ENCODE measurements at regions not wholly inside any gene's neighbourhood (a gene's known extent, or its start where the extent isn't known, plus 50 kb on each side); places are given as distances from the start of the nearest gene placed in this dataset.

DNA sequence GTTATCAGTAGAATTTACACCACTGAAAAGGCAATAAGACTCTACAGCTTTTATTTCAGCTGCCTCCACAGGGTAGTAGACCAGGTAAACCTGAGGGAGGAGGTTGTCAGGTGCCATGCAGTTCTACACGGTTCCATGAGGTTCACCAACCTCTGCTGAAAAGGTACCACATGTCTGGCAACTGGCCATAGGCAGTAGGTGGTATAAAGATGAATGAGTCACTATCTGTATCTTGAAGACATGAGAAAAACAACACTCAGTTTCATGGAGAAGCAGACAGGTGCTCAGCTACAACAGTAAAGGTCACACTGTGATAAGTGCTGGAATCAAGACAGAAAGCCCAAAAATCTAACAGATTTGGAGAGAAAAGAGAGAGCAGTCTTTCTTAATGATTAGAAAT lies 145.4 kb downstream of the PTGER3 start:
- Histone ChIP-seq H3K79me1 (ENCODE audit: low read depth, low read length) (no peaks in the 10 kb centered on the region), H2AK5ac (ENCODE audit: low read depth, low read length) (no peak overlapping the region), H3K18ac (ENCODE audit: low read length) (no peak overlapping the region), H3K27ac (replicated peaks; ENCODE audit: low read length) (no peak overlapping the region), H3K14ac (ENCODE audit: low read length) (no peak overlapping the region), H2BK15ac (ENCODE audit: low read length) (no peak overlapping the region), H3K4me3 (ENCODE audit: low read length in 2 of 2) (no peak overlapping the region), H3K4ac (ENCODE audit: low read length) (no peak overlapping the region), H3K9ac (ENCODE audit: low read depth, low read length, poor library complexity) (no peak overlapping the region), H2BK12ac (ENCODE audit: low read length) (no peak overlapping the region), H2AFZ (ENCODE audit: low read length) (no peak overlapping the region), H3K27me3 (ENCODE audit: control insufficient read depth in 3 of 3, insufficient read depth in 3 of 3, low read depth in 1 of 3, low read length in 3 of 3) (no peaks in the 10 kb centered on the region), H4K8ac (ENCODE audit: low read depth, low read length) (no peak overlapping the region), H4K91ac (ENCODE audit: low read depth, low read length, poor library complexity) (no peak overlapping the region), H3K4me2 (ENCODE audit: insufficient read depth, low read length, poor library complexity, severe bottlenecking) (no peak overlapping the region), H2BK120ac (ENCODE audit: low read depth, low read length) (no peak overlapping the region), H2BK5ac (ENCODE audit: low read length) (no peak overlapping the region), H3K23ac (ENCODE audit: low read depth, low read length, poor library complexity) (no peak overlapping the region), H3K4me1 (ENCODE audit: control insufficient read depth in 2 of 2, insufficient read depth in 1 of 2, low read depth in 1 of 2, low read length in 2 of 2) (peaks cover 0 to 2% of the 10 kb centered on the region in 2 donors), H3K36me3 (replicated peaks in 1 of 2; ENCODE audit: control insufficient read depth in 2 of 2, insufficient read depth in 2 of 2, low read length in 2 of 2) (no peaks in the 10 kb centered on the region), H3K9me3 (replicated peaks in 1 of 2; ENCODE audit: control insufficient read depth in 2 of 2, insufficient read depth in 1 of 2, low read depth in 1 of 2, low read length in 2 of 2) (no peaks in the 10 kb centered on the region)
- WGBS, 2 donors (ENCODE audit: extremely low coverage in 2 of 2, insufficient read length in 2 of 2, insufficient replicate concordance in 1 of 2) = no CpG with 5 or more reads among the region's 1 CpG
- DNase-seq (ENCODE audit: low spot score) = no peak

DNA sequence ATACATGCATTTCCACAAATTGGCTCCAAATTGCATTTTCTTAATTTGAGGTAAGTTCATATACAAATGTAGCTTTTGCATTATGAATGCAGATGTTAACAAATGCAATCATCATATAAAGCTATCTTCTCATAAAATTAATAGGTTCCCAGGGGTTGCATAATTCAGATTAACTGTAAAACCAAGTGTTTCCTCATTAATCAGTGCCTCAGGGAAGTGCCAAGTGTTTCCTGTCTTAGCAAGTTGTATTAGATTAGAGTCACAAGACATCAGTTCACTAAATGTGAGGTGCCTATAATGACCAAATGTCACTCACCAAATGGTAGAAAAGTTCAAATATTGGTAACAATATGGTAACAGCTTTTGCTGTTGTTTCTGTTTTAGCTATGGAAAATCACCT lies 140.8 kb downstream of the PTGER3 start:
- H2BK12ac ChIP-seq (ENCODE audit: low read length) = no peak overlapping the region
- H3K79me1 ChIP-seq (ENCODE audit: low read depth, low read length) = no peaks in the 10 kb centered on the region
- H2BK120ac ChIP-seq (ENCODE audit: low read depth, low read length) = no peak overlapping the region
- H3K27me3 ChIP-seq (ENCODE audit: control insufficient read depth in 3 of 3, insufficient read depth in 3 of 3, low read depth in 1 of 3, low read length in 3 of 3) = no peaks in the 10 kb centered on the region
- H3K36me3 ChIP-seq (replicated peaks in 1 of 2; ENCODE audit: control insufficient read depth in 2 of 2, insufficient read depth in 2 of 2, low read length in 2 of 2) = no peaks in the 10 kb centered on the region
- no peak overlapping the region for H2AK5ac ChIP-seq (ENCODE audit: low read depth, low read length)
- no peaks in the 10 kb centered on the region for H3K4me1 ChIP-seq (ENCODE audit: control insufficient read depth in 2 of 2, insufficient read depth in 1 of 2, low read depth in 1 of 2, low read length in 2 of 2)
- no peaks in the 10 kb centered on the region for H3K9me3 ChIP-seq (replicated peaks in 1 of 2; ENCODE audit: control insufficient read depth in 2 of 2, insufficient read depth in 1 of 2, low read depth in 1 of 2, low read length in 2 of 2)
- H3K4ac ChIP-seq (ENCODE audit: low read length) = no peak overlapping the region
- H3K23ac ChIP-seq (ENCODE audit: low read depth, low read length, poor library complexity) = no peak overlapping the region
- no peak overlapping the region for H4K91ac ChIP-seq (ENCODE audit: low read depth, low read length, poor library complexity)
- no peak overlapping the region for H3K9ac ChIP-seq (ENCODE audit: low read depth, low read length, poor library complexity)
- H3K27ac ChIP-seq (replicated peaks; ENCODE audit: low read length) = no peak overlapping the region
- H2BK15ac ChIP-seq (ENCODE audit: low read length) = no peak overlapping the region
- no peak overlapping the region for H2AFZ ChIP-seq (ENCODE audit: low read length)
- H3K14ac ChIP-seq (ENCODE audit: low read length) = no peak overlapping the region
- H3K18ac ChIP-seq (ENCODE audit: low read length) = no peak overlapping the region
- no peak overlapping the region for H4K8ac ChIP-seq (ENCODE audit: low read depth, low read length)
- DNase-seq (ENCODE audit: low spot score) = no peak
- H3K4me3 ChIP-seq (ENCODE audit: low read length in 2 of 2) = no peak overlapping the region
- H2BK5ac ChIP-seq (ENCODE audit: low read length) = no peak overlapping the region
- H3K4me2 ChIP-seq (ENCODE audit: insufficient read depth, low read length, poor library complexity, severe bottlenecking) = no peak overlapping the region

DNA sequence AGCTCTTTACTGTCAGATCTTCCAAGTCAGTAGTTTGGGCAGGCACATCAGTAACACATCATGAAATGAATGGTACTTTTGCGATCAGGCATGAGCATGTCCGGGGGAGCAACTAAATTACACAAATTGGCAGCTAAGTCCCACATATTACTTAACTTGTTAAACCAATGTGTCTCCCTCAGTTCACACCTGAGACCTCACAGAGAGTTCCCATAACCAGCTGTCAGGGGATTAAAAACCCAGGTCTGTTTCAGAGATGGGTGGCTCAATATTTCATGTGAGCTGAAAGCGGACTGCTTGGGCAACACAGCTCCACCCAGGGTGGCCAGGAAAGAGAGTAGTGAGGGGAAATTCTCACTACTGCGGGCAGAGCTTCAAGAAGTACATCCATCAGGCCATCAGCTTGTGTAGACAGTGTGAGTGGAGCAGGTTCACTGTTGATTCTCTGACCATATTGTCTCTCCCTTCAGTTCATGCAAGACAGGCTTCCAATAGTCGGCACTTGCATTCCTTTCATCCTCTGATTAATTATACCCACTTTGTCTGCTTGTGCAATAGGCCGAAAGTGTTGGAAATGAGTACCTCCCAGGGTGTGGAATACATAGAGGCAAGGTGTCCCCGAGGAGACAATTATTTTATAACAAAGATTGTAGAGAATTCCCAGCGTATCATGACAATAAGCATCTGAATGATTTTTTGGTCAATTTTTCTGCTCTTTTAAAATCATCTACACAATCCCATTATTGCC lies 139.9 kb downstream of the PTGER3 start:
- no peaks in the 10 kb centered on the region for H3K36me3 ChIP-seq (replicated peaks in 1 of 2; ENCODE audit: control insufficient read depth in 2 of 2, insufficient read depth in 2 of 2, low read length in 2 of 2)
- no CpG with 5 or more reads among the region's 8 CpGs for WGBS, 2 donors (ENCODE audit: extremely low coverage in 2 of 2, insufficient read length in 2 of 2, insufficient replicate concordance in 1 of 2)
- no peaks in the 10 kb centered on the region for H3K4me1 ChIP-seq (ENCODE audit: control insufficient read depth in 2 of 2, insufficient read depth in 1 of 2, low read depth in 1 of 2, low read length in 2 of 2)
- H3K18ac ChIP-seq (ENCODE audit: low read length) = no peak overlapping the region
- no peak overlapping the region for H3K4ac ChIP-seq (ENCODE audit: low read length)
- H2AFZ ChIP-seq (ENCODE audit: low read length) = no peak overlapping the region
- H2BK120ac ChIP-seq (ENCODE audit: low read depth, low read length) = no peak overlapping the region
- no peaks in the 10 kb centered on the region for H3K9me3 ChIP-seq (replicated peaks in 1 of 2; ENCODE audit: control insufficient read depth in 2 of 2, insufficient read depth in 1 of 2, low read depth in 1 of 2, low read length in 2 of 2)
- H2BK15ac ChIP-seq (ENCODE audit: low read length) = no peak overlapping the region
- H3K27ac ChIP-seq (replicated peaks; ENCODE audit: low read length) = no peak overlapping the region
- no peak overlapping the region for H3K9ac ChIP-seq (ENCODE audit: low read depth, low read length, poor library complexity)
- H3K4me3 ChIP-seq (ENCODE audit: low read length in 2 of 2) = no peak overlapping the region
- no peaks in the 10 kb centered on the region for H3K79me1 ChIP-seq (ENCODE audit: low read depth, low read length)
- H4K91ac ChIP-seq (ENCODE audit: low read depth, low read length, poor library complexity) = no peak overlapping the region
- no peak overlapping the region for H4K8ac ChIP-seq (ENCODE audit: low read depth, low read length)
- H3K14ac ChIP-seq (ENCODE audit: low read length) = no peak overlapping the region
- DNase-seq (ENCODE audit: low spot score) = no peak
- H3K4me2 ChIP-seq (ENCODE audit: insufficient read depth, low read length, poor library complexity, severe bottlenecking) = no peak overlapping the region
- H3K23ac ChIP-seq (ENCODE audit: low read depth, low read length, poor library complexity) = no peak overlapping the region
- no peak overlapping the region for H2BK12ac ChIP-seq (ENCODE audit: low read length)
- H2BK5ac ChIP-seq (ENCODE audit: low read length) = no peak overlapping the region
- H2AK5ac ChIP-seq (ENCODE audit: low read depth, low read length) = no peak overlapping the region
- H3K27me3 ChIP-seq (ENCODE audit: control insufficient read depth in 3 of 3, insufficient read depth in 3 of 3, low read depth in 1 of 3, low read length in 3 of 3) = no peaks in the 10 kb centered on the region

DNA sequence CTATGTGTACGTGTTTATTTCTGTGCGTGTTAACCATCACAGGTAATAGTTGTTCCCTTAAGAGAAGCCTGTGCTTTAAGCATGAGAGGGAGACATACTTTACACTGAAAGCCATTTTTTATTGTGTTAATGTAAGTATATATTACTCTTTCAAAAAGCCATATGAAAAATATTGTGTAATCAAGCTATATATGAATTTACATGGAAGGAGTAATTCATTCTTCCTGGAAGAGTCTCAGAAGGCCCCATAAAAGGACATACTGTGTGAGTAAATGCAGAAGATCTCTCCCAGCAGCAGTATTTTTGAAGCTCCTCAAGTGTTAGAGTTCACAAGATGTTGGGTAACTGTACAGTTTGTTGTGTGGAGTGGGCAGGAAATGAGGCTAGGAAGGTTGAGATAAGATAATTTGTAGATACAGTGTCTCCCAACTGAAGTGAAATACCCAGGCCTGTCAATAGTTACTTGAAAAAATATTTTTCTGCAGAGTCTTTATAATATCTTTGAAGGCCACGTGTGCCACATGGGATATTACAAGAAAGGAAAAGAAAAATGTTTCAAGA lies 138.3 kb downstream of the PTGER3 start:
- WGBS, 2 donors (ENCODE audit: extremely low coverage in 2 of 2, insufficient read length in 2 of 2, insufficient replicate concordance in 1 of 2) = no CpG with 5 or more reads among the region's 3 CpGs

More for the DNA sequence above, 138.3 kb downstream of the PTGER3 start:
- Histone ChIP-seq H3K9ac (ENCODE audit: low read depth, low read length, poor library complexity) (no peak overlapping the region), H2BK5ac (ENCODE audit: low read length) (no peak overlapping the region), H2BK15ac (ENCODE audit: low read length) (no peak overlapping the region), H4K91ac (ENCODE audit: low read depth, low read length, poor library complexity) (no peak overlapping the region), H3K79me1 (ENCODE audit: low read depth, low read length) (no peaks in the 10 kb centered on the region), H3K9me3 (replicated peaks in 1 of 2; ENCODE audit: control insufficient read depth in 2 of 2, insufficient read depth in 1 of 2, low read depth in 1 of 2, low read length in 2 of 2) (no peaks in the 10 kb centered on the region), H3K27me3 (ENCODE audit: control insufficient read depth in 3 of 3, insufficient read depth in 3 of 3, low read depth in 1 of 3, low read length in 3 of 3) (no peaks in the 10 kb centered on the region), H3K23ac (ENCODE audit: low read depth, low read length, poor library complexity) (no peak overlapping the region), H3K18ac (ENCODE audit: low read length) (no peak overlapping the region), H2AFZ (ENCODE audit: low read length) (no peak overlapping the region), H3K4me3 (ENCODE audit: low read length in 2 of 2) (no peak overlapping the region), H4K8ac (ENCODE audit: low read depth, low read length) (no peak overlapping the region), H2BK120ac (ENCODE audit: low read depth, low read length) (no peak overlapping the region), H3K14ac (ENCODE audit: low read length) (no peak overlapping the region), H2BK12ac (ENCODE audit: low read length) (no peak overlapping the region), H3K36me3 (replicated peaks in 1 of 2; ENCODE audit: control insufficient read depth in 2 of 2, insufficient read depth in 2 of 2, low read length in 2 of 2) (no peaks in the 10 kb centered on the region), H3K4me1 (ENCODE audit: control insufficient read depth in 2 of 2, insufficient read depth in 1 of 2, low read depth in 1 of 2, low read length in 2 of 2) (no peaks in the 10 kb centered on the region), H3K4ac (ENCODE audit: low read length) (no peak overlapping the region), H3K4me2 (ENCODE audit: insufficient read depth, low read length, poor library complexity, severe bottlenecking) (no peak overlapping the region), H3K27ac (replicated peaks; ENCODE audit: low read length) (no peak overlapping the region), H2AK5ac (ENCODE audit: low read depth, low read length) (no peak overlapping the region)
- DNase-seq (ENCODE audit: low spot score) = no peak
